GM19025 (cell line): ENCODE measurements at regions not wholly inside any gene's neighbourhood (a gene's known extent, or its start where the extent isn't known, plus 50 kb on each side); places are given as distances from the start of the nearest gene placed in this dataset.
"Not testable (repeated sequence)": the region's sequence is repeated elsewhere in the genome, so short reads cannot be mapped to it uniquely, and the experiment has no call there.

Experiments used
- ATAC-seq: cut with Tn5 transposase; IDR thresholded peaks from one replicate; pipeline ENCODE4 v1.9.1; 2021; ENCODE audit warnings: mild to moderate bottlenecking, low read depth, moderate library complexity; ENCODE audit not compliant: unreplicated experiment

GRCh38 chr6:74597840-74598239 lies 608.0 kb downstream of the COL12A1 start:
- peak; percentile 15 for ATAC-seq

- ATAC-seq, result no peak
Measured at GRCh38 chr6:74597266-74597665, 608.6 kb downstream of the COL12A1 start.

- ATAC-seq, result no peak
Measured at GRCh38 chr6:74596588-74596987, 609.3 kb downstream of the COL12A1 start.

GRCh38 chr6:74594350-74594749 lies 611.5 kb downstream of the COL12A1 start:
- not testable (repeated sequence) for ATAC-seq

GRCh38 chr6:74588094-74588832 lies 617.6 kb downstream of the COL12A1 start:
- ATAC-seq, result no peak

GRCh38 chr6:74587386-74587785 lies 618.5 kb downstream of the COL12A1 start:
- ATAC-seq, result no peak

GRCh38 chr6:74585753-74586152 lies 620.1 kb downstream of the COL12A1 start:
- no peak for ATAC-seq

GRCh38 chr6:74581681-74582080 lies 624.2 kb downstream of the COL12A1 start:
- no peak for ATAC-seq

GRCh38 chr6:74579794-74580193 lies 626.1 kb downstream of the COL12A1 start:
- no peak for ATAC-seq

GRCh38 chr6:74579047-74579446 lies 626.8 kb downstream of the COL12A1 start:
- ATAC-seq, result no peak

GRCh38 chr6:74578339-74578738 lies 627.5 kb downstream of the COL12A1 start:
- ATAC-seq, result no peak

GRCh38 chr6:74577619-74578018 lies 628.2 kb downstream of the COL12A1 start:
- ATAC-seq, result peak; percentile 93

GRCh38 chr6:74574794-74575193 lies 631.1 kb downstream of the COL12A1 start:
- no peak for ATAC-seq

- no peak for ATAC-seq
Measured at GRCh38 chr6:74573613-74574012, 632.2 kb downstream of the COL12A1 start.

GRCh38 chr6:74570044-74570443 lies 635.8 kb downstream of the COL12A1 start:
- no peak for ATAC-seq

GRCh38 chr6:74568861-74569260 lies 637.0 kb downstream of the COL12A1 start:
- no peak for ATAC-seq

GRCh38 chr6:74567923-74568290 lies 637.9 kb downstream of the COL12A1 start:
- not testable (repeated sequence) for ATAC-seq

GRCh38 chr6:74567281-74567922 lies 638.5 kb downstream of the COL12A1 start:
- no peak for ATAC-seq

- ATAC-seq, result no peak
Measured at GRCh38 chr6:74557236-74557635, 648.6 kb downstream of the COL12A1 start.

- no peak for ATAC-seq
Measured at GRCh38 chr6:74554041-74554440, 651.8 kb downstream of the COL12A1 start.

GRCh38 chr6:74551896-74552295 lies 654.0 kb downstream of the COL12A1 start:
- ATAC-seq, result no peak

GRCh38 chr6:74550821-74551220 lies 655.0 kb downstream of the COL12A1 start:
- ATAC-seq, result no peak
